Osteoblast (primary cell): ENCODE measurements at regions not wholly inside any gene's neighbourhood (a gene's known extent, or its start where the extent isn't known, plus 50 kb on each side); places are given as distances from the start of the nearest gene placed in this dataset.

Experiments used
- DNase-seq: peaks from one replicate; pipeline ENCODE4 v3.0.0; 2011; ENCODE audit warnings: low spot score, mixed read lengths; ENCODE audit not compliant: insufficient read length; ENCODE audit errors: missing footprints
- H2AFZ ChIP-seq: 2 replicates; pipeline ENCODE4 v1.6.0; 2011; ENCODE audit warnings: mild to moderate bottlenecking, low read length
- H3K27ac ChIP-seq: 2 replicates; pipeline ENCODE4 v1.5.1; 2011; ENCODE audit warnings: mild to moderate bottlenecking, low read depth, low read length, moderate library complexity
- H3K27me3 ChIP-seq: 2 replicates; pipeline ENCODE4 v1.6.0; 2012; ENCODE audit warnings: mild to moderate bottlenecking, control low read depth, inconsistent platforms, low read length, moderate library complexity; ENCODE audit not compliant: insufficient read depth
- H3K36me3 ChIP-seq: 2 replicates; pipeline ENCODE4 v1.5.1; 2011; ENCODE audit warnings: mild to moderate bottlenecking, low read length, control low read depth, moderate library complexity; ENCODE audit not compliant: insufficient read depth
- H3K4me1 ChIP-seq: 2 replicates; pipeline ENCODE4 v1.5.1; 2011; ENCODE audit warnings: mild to moderate bottlenecking, low read length, control low read depth, moderate library complexity; ENCODE audit not compliant: insufficient read depth
- H3K4me2 ChIP-seq: 2 replicates; pipeline ENCODE4 v1.6.0; 2011; ENCODE audit warnings: mild to moderate bottlenecking, low read length; ENCODE audit not compliant: insufficient read depth
- H3K4me3 ChIP-seq: fragments of 200-600 bp; sonication (generic); 3 replicates; pipeline ENCODE4 v1.5.1; 2012; ENCODE audit warnings: mild to moderate bottlenecking, low read length, inconsistent platforms; ENCODE audit not compliant: insufficient read depth
- H3K79me2 ChIP-seq: 2 replicates; pipeline ENCODE4 v1.6.0; 2012; ENCODE audit warnings: mild to moderate bottlenecking, low read length, control low read depth, inconsistent platforms; ENCODE audit not compliant: insufficient read depth
- H3K9me3 ChIP-seq: 2 replicates; pipeline ENCODE4 v1.5.1; 2011; ENCODE audit warnings: low read depth, low read length, control low read depth
- H4K20me1 ChIP-seq: 2 replicates; pipeline ENCODE4 v1.6.0; 2012; ENCODE audit warnings: mild to moderate bottlenecking, low read length, control low read depth; ENCODE audit not compliant: insufficient read depth
- TF ChIP-seq, protein P1 (sequence below): IDR thresholded peaks from 2 replicates; pipeline ENCODE4 v1.5.1; 2011; ENCODE audit warnings: mild to moderate bottlenecking, low read depth, low read length, moderate library complexity; ENCODE audit errors: extremely low read depth

DNA sequence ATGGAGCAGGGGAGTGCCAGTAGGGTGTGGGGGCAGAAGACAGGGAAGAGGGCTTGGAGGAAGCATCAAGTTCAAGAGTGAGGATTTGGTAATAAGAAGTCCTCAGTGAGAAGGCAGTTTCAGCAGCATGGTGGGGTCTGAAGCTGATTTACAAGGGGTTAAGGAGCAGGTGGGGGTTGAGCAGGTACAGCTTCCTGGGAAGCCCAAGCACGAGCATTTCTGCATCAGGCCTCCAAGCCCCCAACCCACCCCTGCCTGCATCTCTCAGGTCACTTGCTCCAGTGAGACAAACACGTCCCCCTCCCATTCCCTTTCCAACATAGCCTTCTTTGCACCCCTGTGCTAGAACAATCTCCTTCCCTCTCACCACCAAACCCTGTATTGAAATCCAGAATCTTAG is 574.7 kb downstream of the MATN1 start:
- Histone ChIP-seq H3K9me3 (no peaks in the 10 kb centered on the region), H3K27me3 (no peaks in the 10 kb centered on the region), H2AFZ (no peak overlapping the region), H3K4me1 (no peaks in the 10 kb centered on the region), H3K4me2 (no peak overlapping the region), H3K27ac (no peak overlapping the region), H4K20me1 (no peaks in the 10 kb centered on the region), H3K36me3 (no peaks in the 10 kb centered on the region), H3K79me2 (no peaks in the 10 kb centered on the region), H3K4me3 (no peak overlapping the region)
- DNase-seq, result no peak
- TF ChIP-seq, protein P1, sequence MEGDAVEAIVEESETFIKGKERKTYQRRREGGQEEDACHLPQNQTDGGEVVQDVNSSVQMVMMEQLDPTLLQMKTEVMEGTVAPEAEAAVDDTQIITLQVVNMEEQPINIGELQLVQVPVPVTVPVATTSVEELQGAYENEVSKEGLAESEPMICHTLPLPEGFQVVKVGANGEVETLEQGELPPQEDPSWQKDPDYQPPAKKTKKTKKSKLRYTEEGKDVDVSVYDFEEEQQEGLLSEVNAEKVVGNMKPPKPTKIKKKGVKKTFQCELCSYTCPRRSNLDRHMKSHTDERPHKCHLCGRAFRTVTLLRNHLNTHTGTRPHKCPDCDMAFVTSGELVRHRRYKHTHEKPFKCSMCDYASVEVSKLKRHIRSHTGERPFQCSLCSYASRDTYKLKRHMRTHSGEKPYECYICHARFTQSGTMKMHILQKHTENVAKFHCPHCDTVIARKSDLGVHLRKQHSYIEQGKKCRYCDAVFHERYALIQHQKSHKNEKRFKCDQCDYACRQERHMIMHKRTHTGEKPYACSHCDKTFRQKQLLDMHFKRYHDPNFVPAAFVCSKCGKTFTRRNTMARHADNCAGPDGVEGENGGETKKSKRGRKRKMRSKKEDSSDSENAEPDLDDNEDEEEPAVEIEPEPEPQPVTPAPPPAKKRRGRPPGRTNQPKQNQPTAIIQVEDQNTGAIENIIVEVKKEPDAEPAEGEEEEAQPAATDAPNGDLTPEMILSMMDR, result no peak

DNA sequence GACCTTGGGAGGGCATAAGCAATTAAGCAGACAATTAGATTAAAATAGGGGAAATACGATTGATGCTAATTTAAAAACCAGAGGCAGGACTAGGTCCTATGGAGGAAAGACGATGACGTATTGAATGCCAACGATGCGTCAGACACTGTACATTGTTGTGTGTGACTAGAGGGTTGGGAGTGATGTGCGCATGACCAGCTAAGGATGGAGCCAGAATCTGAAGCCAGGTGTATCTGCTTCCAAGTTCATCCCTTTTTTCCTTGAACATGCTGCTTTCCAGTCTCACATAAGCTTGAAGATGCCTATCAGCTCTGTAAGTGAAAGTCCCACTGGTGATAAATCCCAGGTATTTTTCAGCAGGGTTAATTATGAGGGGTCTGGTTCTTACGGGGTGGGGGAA is 576.2 kb downstream of the MATN1 start:
- Histone ChIP-seq H2AFZ (no peak overlapping the region), H3K4me3 (no peak overlapping the region), H3K36me3 (no peaks in the 10 kb centered on the region), H3K27ac (no peak overlapping the region), H3K9me3 (no peaks in the 10 kb centered on the region), H3K4me1 (no peaks in the 10 kb centered on the region), H4K20me1 (no peaks in the 10 kb centered on the region), H3K27me3 (no peaks in the 10 kb centered on the region), H3K4me2 (no peak overlapping the region), H3K79me2 (no peaks in the 10 kb centered on the region)
- DNase-seq, result no peak
- TF ChIP-seq, protein P1, result no peak

DNA sequence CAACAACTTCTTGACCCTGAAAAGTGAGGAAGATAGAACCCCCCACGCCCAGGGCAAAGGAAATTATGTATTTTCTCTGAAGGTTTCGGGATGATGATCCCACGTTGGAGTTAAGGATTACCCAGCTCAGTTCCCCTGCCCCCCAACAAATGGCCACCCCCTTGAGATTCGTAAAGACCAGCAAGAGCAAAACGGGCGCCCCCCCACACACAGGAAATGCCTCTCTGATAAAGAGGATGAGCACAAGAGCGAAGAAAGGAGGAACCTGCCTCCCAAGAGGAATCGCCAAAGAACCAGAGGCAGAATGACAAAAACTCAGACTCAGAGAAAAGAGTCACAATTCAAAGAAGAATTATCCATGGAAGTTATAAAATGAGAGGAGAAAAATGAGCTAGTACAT is 576.9 kb downstream of the MATN1 start:
- no peak overlapping the region for H3K27ac ChIP-seq
- TF ChIP-seq, protein P1, result no peak
- no peaks in the 10 kb centered on the region for H3K9me3 ChIP-seq
- H3K79me2 ChIP-seq, result no peaks in the 10 kb centered on the region
- H3K4me2 ChIP-seq, result no peak overlapping the region
- no peak overlapping the region for H2AFZ ChIP-seq
- no peaks in the 10 kb centered on the region for H3K27me3 ChIP-seq
- peak; percentile 56 for DNase-seq
- no peaks in the 10 kb centered on the region for H3K4me1 ChIP-seq
- no peaks in the 10 kb centered on the region for H4K20me1 ChIP-seq
- no peaks in the 10 kb centered on the region for H3K36me3 ChIP-seq
- H3K4me3 ChIP-seq, result no peak overlapping the region

DNA sequence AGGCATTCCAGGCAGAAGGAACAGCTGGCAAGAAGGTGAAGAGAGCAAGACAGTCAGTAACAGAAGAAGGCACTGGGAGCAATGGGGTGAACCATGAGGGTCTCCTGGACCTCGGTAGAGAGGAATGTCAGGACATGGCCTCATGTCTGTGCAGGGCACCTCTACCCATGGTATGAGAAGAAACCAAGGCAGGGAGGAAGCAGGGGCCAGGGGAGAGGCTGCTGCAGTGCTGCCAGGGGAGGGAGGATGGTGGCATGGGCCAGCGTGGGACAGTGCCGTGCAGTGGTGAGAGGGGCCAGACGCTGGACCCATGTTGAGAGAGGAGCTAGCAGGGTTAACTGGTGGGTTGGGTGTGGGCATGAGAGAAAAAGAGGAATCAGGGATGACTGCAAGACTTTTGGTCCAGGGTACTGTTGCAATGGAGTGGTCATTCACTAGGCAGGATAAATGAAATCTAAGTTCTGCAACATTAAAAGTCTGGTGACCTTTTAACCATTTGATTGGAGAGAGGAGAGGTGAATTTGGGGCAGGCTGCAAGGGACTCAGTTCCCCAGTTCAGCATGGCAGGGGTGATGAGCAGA is 577.6 kb downstream of the MATN1 start:
- no peaks in the 10 kb centered on the region for H3K4me1 ChIP-seq
- no peaks in the 10 kb centered on the region for H3K27me3 ChIP-seq
- TF ChIP-seq, protein P1, result no peak
- no peaks in the 10 kb centered on the region for H3K36me3 ChIP-seq
- H3K4me3 ChIP-seq, result no peak overlapping the region
- H4K20me1 ChIP-seq, result no peaks in the 10 kb centered on the region
- H3K4me2 ChIP-seq, result no peak overlapping the region
- no peak overlapping the region for H3K27ac ChIP-seq
- no peak overlapping the region for H2AFZ ChIP-seq
- H3K79me2 ChIP-seq, result no peaks in the 10 kb centered on the region
- H3K9me3 ChIP-seq, result no peaks in the 10 kb centered on the region
- no peak for DNase-seq
